ENCODE measurements at regions not wholly inside any gene's neighbourhood (a gene's known extent, or its start where the extent isn't known, plus 50 kb on each side); places are given as distances from the start of the nearest gene placed in this dataset.

- H3K27ac ChIP-seq = no peak overlapping the region
- no peak for DNase-seq (ENCODE audit: low spot score)
- TF ChIP-seq CTCF (conservative IDR thresholded peaks at IDR 0.05; ENCODE audit: low read depth) = no peak
- ChIA-PET CTCF (no interaction called here), POLR2A (ENCODE audit: low non-redundant PET) (no interaction called here)
Observed at GRCh38 chr10:4004144-4004543, 219.1 kb upstream of the KLF6 start.

- ChIA-PET POLR2A (ENCODE audit: low non-redundant PET) (no interaction called here), CTCF (no interaction called here)
- no peak for TF ChIP-seq CTCF (conservative IDR thresholded peaks at IDR 0.05; ENCODE audit: low read depth)
- DNase-seq (ENCODE audit: low spot score) = no peak
- no peak overlapping the region for H3K27ac ChIP-seq
Observed at GRCh38 chr10:4003348-4003973, 218.5 kb upstream of the KLF6 start.

GRCh38 chr10:4001811-4002210 lies 216.8 kb upstream of the KLF6 start:
- DNase-seq (ENCODE audit: low spot score) = no peak
- CTCF ChIA-PET = no interaction called here
- POLR2A ChIA-PET (ENCODE audit: low non-redundant PET) = no interaction called here
- H3K27ac ChIP-seq = no peak overlapping the region
- TF ChIP-seq CTCF (conservative IDR thresholded peaks at IDR 0.05; ENCODE audit: low read depth) = no peak

- no peak for TF ChIP-seq CTCF (conservative IDR thresholded peaks at IDR 0.05; ENCODE audit: low read depth)
- ChIA-PET POLR2A (ENCODE audit: low non-redundant PET) (no interaction called here), CTCF (no interaction called here)
- DNase-seq (ENCODE audit: low spot score) = no peak
- no peak overlapping the region for H3K27ac ChIP-seq
Observed at GRCh38 chr10:3999642-4000041, 214.6 kb upstream of the KLF6 start.

- no peak for DNase-seq (ENCODE audit: low spot score)
- H3K27ac ChIP-seq = no peak overlapping the region
- CTCF ChIA-PET = interaction anchor here (0.6 kb wide), 1 partner anchor 49 kb away, joined by 3 read pairs; no protein-coding TSS in a partner anchor
- no peak for TF ChIP-seq CTCF (conservative IDR thresholded peaks at IDR 0.05; ENCODE audit: low read depth)
- POLR2A ChIA-PET (ENCODE audit: low non-redundant PET) = no interaction called here
Observed at GRCh38 chr10:3996697-3997096, 211.7 kb upstream of the KLF6 start.

- TF ChIP-seq CTCF (conservative IDR thresholded peaks at IDR 0.05; ENCODE audit: low read depth) = no peak
- no peak for DNase-seq (ENCODE audit: low spot score)
- no peak overlapping the region for H3K27ac ChIP-seq
- ChIA-PET POLR2A (ENCODE audit: low non-redundant PET) (no interaction called here), CTCF (interaction anchor here (0.6 to 0.7 kb wide), 2 partner anchors 44 to 543 kb away, joined by 3 to 4 read pairs; no protein-coding TSS in a partner anchor)
Observed at GRCh38 chr10:3995302-3996210, 210.5 kb upstream of the KLF6 start.

All from RWPE1 (cell line).